CD14-positive monocyte (primary cell): ENCODE measurements at regions not wholly inside any gene's neighbourhood (a gene's known extent, or its start where the extent isn't known, plus 50 kb on each side); places are given as distances from the start of the nearest gene placed in this dataset.

Experiments used
- DNase-seq, 3 donors: peaks; one replicate each; pipeline ENCODE4 v3.0.0-alpha.2; 2011 to 2022
- H2AFZ ChIP-seq: 2 replicates; pipeline ENCODE4 v1.6.0; 2012; ENCODE audit warnings: mild to moderate bottlenecking, low read depth, low read length, inconsistent platforms; ENCODE audit not compliant: insufficient read depth, poor library complexity, severe bottlenecking
- H3K27ac ChIP-seq, 2 donors: 1 replicate in 1 of 2; 2 replicates in 1 of 2; pipeline ENCODE4 v1.5.1; 2012 to 2013; ENCODE audit warnings: low read length in 2 of 2, control low read depth in 1 of 2, inconsistent platforms in 1 of 2, low read depth in 1 of 2, mild to moderate bottlenecking in 1 of 2
- H3K27me3 ChIP-seq, 2 donors: one replicate each; pipeline versions ENCODE4 v1.6.0 to v1.6.1; 2011 to 2013; ENCODE audit warnings: low read length in 2 of 2; ENCODE audit not compliant: control insufficient read depth in 2 of 2, insufficient read depth in 2 of 2
- H3K36me3 ChIP-seq, 2 donors: replicated peaks in 1 of 2; 1 replicate in 1 of 2; 2 replicates in 1 of 2; pipeline versions ENCODE4 v1.5.1 to v1.6.1; 2012 to 2013; ENCODE audit warnings: low read length in 2 of 2, control low read depth in 1 of 2, inconsistent platforms in 1 of 2, mild to moderate bottlenecking in 1 of 2; ENCODE audit not compliant: insufficient read depth in 2 of 2, control insufficient read depth in 1 of 2
- H3K4me1 ChIP-seq, 2 donors: 1 replicate in 1 of 2; 2 replicates in 1 of 2; pipeline versions ENCODE4 v1.5.1 to v1.6.1; 2012 to 2013; ENCODE audit warnings: low read length in 2 of 2, control low read depth in 1 of 2, inconsistent platforms in 1 of 2, mild to moderate bottlenecking in 1 of 2, moderate library complexity in 1 of 2; ENCODE audit not compliant: insufficient read depth in 2 of 2, control insufficient read depth in 1 of 2
- H3K4me2 ChIP-seq: replicated peaks from 2 replicates; pipeline ENCODE3; 2012; ENCODE audit warnings: low read length, moderate library complexity, mild to moderate bottlenecking; ENCODE audit not compliant: poor library complexity, severe bottlenecking; ENCODE audit errors: extremely low read depth
- H3K4me3 ChIP-seq, 3 experiments: fragments of 200-600 bp in 1 of 3; sonication (generic) in 1 of 3; replicated peaks in 1 of 3; 1 replicate in 2 of 3; 2 replicates in 1 of 3; pipeline ENCODE4 v1.5.1; 2011 to 2013; ENCODE audit warnings: low read length in 3 of 3, mild to moderate bottlenecking in 3 of 3, control low read depth in 2 of 3, low read depth in 2 of 3, inconsistent platforms in 1 of 3, moderate library complexity in 1 of 3
- H3K79me2 ChIP-seq: 2 replicates; pipeline ENCODE4 v1.6.0; 2012; ENCODE audit warnings: mild to moderate bottlenecking, control low read depth, inconsistent platforms, low read length, moderate library complexity; ENCODE audit not compliant: insufficient read depth
- H3K9ac ChIP-seq: 2 replicates; pipeline ENCODE4 v1.6.0; 2017; ENCODE audit warnings: low read length, mild to moderate bottlenecking; ENCODE audit not compliant: insufficient read depth, poor library complexity, severe bottlenecking
- H3K9me3 ChIP-seq, 2 donors: replicated peaks in 1 of 2; 1 replicate in 1 of 2; 2 replicates in 1 of 2; pipeline versions ENCODE4 v1.5.1 to v1.6.1; 2012 to 2013; ENCODE audit warnings: low read length in 2 of 2, control low read depth in 1 of 2; ENCODE audit not compliant: control insufficient read depth in 1 of 2, insufficient read depth in 1 of 2
- H4K20me1 ChIP-seq: 2 replicates; pipeline ENCODE4 v1.6.0; 2012; ENCODE audit warnings: mild to moderate bottlenecking, low read length, control low read depth, moderate library complexity; ENCODE audit not compliant: insufficient read depth
- H3K27ac Mint-ChIP-seq, 7 donors: one replicate each; pipeline ENCODE4 v1.8.0; 2020; ENCODE audit warnings: mild to moderate bottlenecking in 7 of 7, mixed read lengths in 7 of 7, moderate library complexity in 6 of 7, inconsistent platforms in 2 of 7
- H3K27me3 Mint-ChIP-seq, 3 donors: one replicate each; pipeline ENCODE4 v1.8.0; 2021 to 2022; ENCODE audit warnings: low read depth in 3 of 3, mild to moderate bottlenecking in 3 of 3, mixed read lengths in 3 of 3, moderate library complexity in 3 of 3, inconsistent platforms in 1 of 3
- H3K36me3 Mint-ChIP-seq, 2 donors: one replicate each; pipeline ENCODE4 v1.8.0; 2020; ENCODE audit warnings: mixed read lengths in 2 of 2, inconsistent platforms in 1 of 2, mild to moderate bottlenecking in 1 of 2
- H3K4me1 Mint-ChIP-seq: one replicate; pipeline ENCODE4 v1.8.0; 2020; ENCODE audit warnings: mild to moderate bottlenecking, mixed read lengths
- H3K4me3 Mint-ChIP-seq, 2 donors: one replicate each; pipeline ENCODE4 v1.8.0; 2020; ENCODE audit warnings: mild to moderate bottlenecking in 2 of 2, mixed read lengths in 2 of 2, moderate library complexity in 1 of 2
- H3K9me3 Mint-ChIP-seq, 7 donors: one replicate each; pipeline ENCODE4 v1.8.0; 2020 to 2022; ENCODE audit warnings: mixed read lengths in 7 of 7, mild to moderate bottlenecking in 6 of 7, moderate library complexity in 6 of 7, inconsistent platforms in 2 of 7
- WGBS: methylation state at CpG from one replicate; pipeline ENCODE4 v1.1.5; 2013; ENCODE audit warnings: missing lambda C conversion rate; ENCODE audit not compliant: insufficient coverage; 5-methylcytosine and 5-hydroxymethylcytosine counted together
- intact Hi-C, 2 donors: fragments of 100-400 bp; cut with micrococcal nuclease; formaldehyde crosslinking; loops; one replicate each; pipeline versions ENCODE4 v1.15.0 to v1.15.1; 2023
- TF ChIP-seq, protein P1 (sequence below): fragments of 200-600 bp; IDR thresholded peaks from one replicate; pipeline ENCODE4 v1.8.0; 2022; ENCODE audit warnings: antibody characterized with exemption, mild to moderate bottlenecking

DNA sequence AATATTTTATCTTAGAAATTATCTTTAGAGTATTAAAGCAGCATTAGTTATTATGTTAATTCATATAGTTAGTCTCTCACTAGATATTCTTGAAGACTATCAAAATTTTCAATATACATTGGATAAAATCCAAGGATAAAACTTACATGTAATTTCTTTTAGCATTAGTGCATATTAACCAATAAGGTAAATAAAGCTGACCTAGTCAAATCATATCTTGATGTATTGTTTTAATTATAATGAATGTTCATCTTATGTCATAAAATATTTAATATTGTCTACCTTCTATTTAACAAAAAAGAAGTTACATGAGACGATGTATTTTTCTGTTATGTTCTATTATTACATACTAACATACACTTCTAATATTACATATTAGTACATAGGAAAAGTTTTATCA lies 301.7 kb upstream of the DAB2 start:
- DNase-seq: no peak
- no peak overlapping the region for H2AFZ ChIP-seq

DNA sequence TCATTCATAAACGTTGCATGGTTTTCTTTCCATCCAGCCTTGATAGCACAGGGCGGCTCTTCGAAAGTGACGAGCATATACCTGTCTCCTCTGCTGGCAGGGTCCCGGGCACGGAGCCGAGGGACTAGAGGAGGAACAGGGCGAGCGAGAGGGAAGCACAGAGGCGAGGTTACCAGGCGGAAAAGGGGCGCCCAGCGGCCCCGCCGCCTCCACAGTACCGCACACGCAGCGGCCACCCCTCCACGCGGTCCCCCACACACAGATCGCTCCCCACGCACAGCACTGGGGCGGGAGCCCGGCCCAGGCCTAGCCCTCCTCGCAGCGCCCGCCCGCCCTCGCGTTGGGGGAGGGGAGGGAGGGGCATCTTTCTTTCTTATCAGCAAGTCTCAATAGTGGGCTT lies 296.6 kb upstream of the DAB2 start:
- H3K4me3 ChIP-seq: no peak overlapping the region
- TF ChIP-seq, protein P1, sequence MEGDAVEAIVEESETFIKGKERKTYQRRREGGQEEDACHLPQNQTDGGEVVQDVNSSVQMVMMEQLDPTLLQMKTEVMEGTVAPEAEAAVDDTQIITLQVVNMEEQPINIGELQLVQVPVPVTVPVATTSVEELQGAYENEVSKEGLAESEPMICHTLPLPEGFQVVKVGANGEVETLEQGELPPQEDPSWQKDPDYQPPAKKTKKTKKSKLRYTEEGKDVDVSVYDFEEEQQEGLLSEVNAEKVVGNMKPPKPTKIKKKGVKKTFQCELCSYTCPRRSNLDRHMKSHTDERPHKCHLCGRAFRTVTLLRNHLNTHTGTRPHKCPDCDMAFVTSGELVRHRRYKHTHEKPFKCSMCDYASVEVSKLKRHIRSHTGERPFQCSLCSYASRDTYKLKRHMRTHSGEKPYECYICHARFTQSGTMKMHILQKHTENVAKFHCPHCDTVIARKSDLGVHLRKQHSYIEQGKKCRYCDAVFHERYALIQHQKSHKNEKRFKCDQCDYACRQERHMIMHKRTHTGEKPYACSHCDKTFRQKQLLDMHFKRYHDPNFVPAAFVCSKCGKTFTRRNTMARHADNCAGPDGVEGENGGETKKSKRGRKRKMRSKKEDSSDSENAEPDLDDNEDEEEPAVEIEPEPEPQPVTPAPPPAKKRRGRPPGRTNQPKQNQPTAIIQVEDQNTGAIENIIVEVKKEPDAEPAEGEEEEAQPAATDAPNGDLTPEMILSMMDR: no peak
- no peaks in the 10 kb centered on the region for H3K79me2 ChIP-seq
- H4K20me1 ChIP-seq: no peaks in the 10 kb centered on the region
- H3K9me3 ChIP-seq: no peaks in the 10 kb centered on the region
- H3K9me3 Mint-ChIP-seq: no peaks in the 10 kb centered on the region
- no peaks in the 10 kb centered on the region for H3K36me3 Mint-ChIP-seq
- no peak overlapping the region for H3K27ac Mint-ChIP-seq
- H3K4me3 Mint-ChIP-seq: no peak overlapping the region
- H3K4me2 ChIP-seq: no peak overlapping the region
- no peaks in the 10 kb centered on the region for H3K4me1 Mint-ChIP-seq
- no peak overlapping the region for H3K9ac ChIP-seq
- no peak for DNase-seq
- no peak overlapping the region for H2AFZ ChIP-seq
- intact Hi-C loops: no loop called here
- no peak overlapping the region for H3K27ac ChIP-seq
- peaks cover 0 to 2% (median 0%) of the 10 kb centered on the region in 3 donors for H3K27me3 Mint-ChIP-seq
- H3K36me3 ChIP-seq: no peaks in the 10 kb centered on the region
- WGBS: 95% methylated on average over 18 of the region's 30 CpGs
- H3K4me1 ChIP-seq: no peaks in the 10 kb centered on the region
- H3K27me3 ChIP-seq: no peaks in the 10 kb centered on the region

More for the DNA sequence above, 301.7 kb upstream of the DAB2 start:
- H3K9me3 Mint-ChIP-seq: peaks cover 0 to 5% (median 0%) of the 10 kb centered on the region in 7 donors
- Histone ChIP-seq H3K9ac (no peak overlapping the region), H4K20me1 (no peaks in the 10 kb centered on the region), H3K79me2 (no peaks in the 10 kb centered on the region), H3K27me3 (no peaks in the 10 kb centered on the region), H3K4me2 (no peak overlapping the region), H3K27ac (no peak overlapping the region), H3K4me1 (no peaks in the 10 kb centered on the region), H3K4me3 (no peak overlapping the region), H3K9me3 (no peaks in the 10 kb centered on the region), H3K36me3 (no peaks in the 10 kb centered on the region)
- TF ChIP-seq, protein P1: no peak
- H3K36me3 Mint-ChIP-seq: no peaks in the 10 kb centered on the region
- H3K4me1 Mint-ChIP-seq: no peaks in the 10 kb centered on the region
- no peak overlapping the region for H3K4me3 Mint-ChIP-seq
- no peak overlapping the region for H3K27ac Mint-ChIP-seq
- intact Hi-C loops: no loop called here
- no CpG with 5 or more reads among the region's 1 CpG for WGBS
- H3K27me3 Mint-ChIP-seq: no peaks in the 10 kb centered on the region
